Activated T-cell treated with anti-CD3 and anti-CD28 coated beads for 4 hours (primary cell): ENCODE measurements at regions not wholly inside any gene's neighbourhood (a gene's known extent, or its start where the extent isn't known, plus 50 kb on each side); places are given as distances from the start of the nearest gene placed in this dataset.

Experiments
- DNase-seq: peaks from one replicate; pipeline ENCODE4 v3.0.0-alpha.2; 2020

GRCh38 chr7:11895337-11895736 lies 63.3 kb upstream of the THSD7A start:
- no peak for DNase-seq

- no peak for DNase-seq
These were observed 64.7 kb upstream of the THSD7A start for GRCh38 chr7:11896663-11897062.

GRCh38 chr7:11899247-11899646 lies 67.2 kb upstream of the THSD7A start:
- DNase-seq, result no peak

DNA sequence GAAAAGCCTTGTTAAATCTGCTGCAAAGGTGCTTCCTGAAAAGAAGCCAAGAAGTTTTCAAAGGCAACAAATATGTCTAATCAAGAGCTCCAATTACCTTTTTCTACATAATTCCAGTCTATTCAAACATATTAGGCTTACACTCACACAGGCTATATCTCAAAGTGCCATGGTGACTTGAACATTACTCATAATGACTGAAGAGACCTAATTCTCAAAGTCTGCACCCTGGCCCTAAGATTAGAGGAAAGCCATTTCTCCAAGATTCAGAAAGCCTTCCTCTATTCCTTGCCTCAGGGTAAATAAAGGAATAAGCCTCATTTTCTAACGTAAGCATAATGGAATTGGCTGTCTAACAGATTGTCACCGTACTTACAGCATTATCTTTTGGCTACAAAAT lies 78.3 kb upstream of the THSD7A start:
- DNase-seq, result no peak

DNA sequence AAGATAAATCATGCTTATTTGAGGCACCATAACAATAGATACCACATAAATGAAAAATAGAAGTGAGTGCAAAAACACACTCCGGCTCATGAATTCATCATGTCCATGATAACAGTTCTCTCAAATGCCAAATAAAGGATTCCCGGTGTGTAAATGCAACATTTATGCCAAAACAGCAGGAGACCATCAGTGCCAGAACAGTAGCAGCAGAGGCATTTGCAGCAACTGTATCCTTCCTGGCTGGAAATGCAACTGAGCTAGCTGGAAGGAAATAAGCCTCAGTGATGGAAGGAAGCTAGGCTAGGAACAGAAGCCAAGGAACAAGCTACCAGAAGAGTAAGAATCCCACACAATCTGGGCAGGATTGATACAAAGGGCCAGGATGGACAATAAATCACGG lies 79.9 kb upstream of the THSD7A start:
- no peak for DNase-seq

- DNase-seq, result no peak
These were observed 82.6 kb upstream of the THSD7A start for GRCh38 chr7:11914645-11915044.

DNA sequence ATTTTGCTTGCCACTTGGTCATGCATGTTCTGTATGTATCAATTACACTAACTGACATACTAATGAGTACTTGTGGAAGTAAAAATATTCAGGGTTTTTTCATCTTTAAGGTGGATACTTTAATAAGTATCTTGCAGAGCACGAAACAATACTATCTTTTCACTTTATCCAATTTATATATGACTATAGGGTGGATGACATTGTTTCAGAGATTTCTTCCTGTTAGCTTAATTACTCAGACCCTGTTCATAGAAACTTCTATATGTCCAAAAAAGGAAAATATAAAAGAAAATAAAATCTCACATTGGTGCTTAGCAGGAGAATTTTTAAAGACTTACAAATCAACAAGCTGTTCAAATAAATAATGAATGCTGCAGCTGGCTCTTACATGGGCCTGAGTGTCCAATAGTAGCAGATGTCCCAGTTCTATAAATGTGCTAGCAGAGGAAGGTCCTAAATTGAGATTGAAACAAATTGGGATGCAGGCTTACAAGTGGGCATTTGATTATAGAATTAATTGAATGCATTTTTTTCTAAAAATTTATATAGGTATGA lies 91.5 kb upstream of the THSD7A start:
- no peak for DNase-seq

DNA sequence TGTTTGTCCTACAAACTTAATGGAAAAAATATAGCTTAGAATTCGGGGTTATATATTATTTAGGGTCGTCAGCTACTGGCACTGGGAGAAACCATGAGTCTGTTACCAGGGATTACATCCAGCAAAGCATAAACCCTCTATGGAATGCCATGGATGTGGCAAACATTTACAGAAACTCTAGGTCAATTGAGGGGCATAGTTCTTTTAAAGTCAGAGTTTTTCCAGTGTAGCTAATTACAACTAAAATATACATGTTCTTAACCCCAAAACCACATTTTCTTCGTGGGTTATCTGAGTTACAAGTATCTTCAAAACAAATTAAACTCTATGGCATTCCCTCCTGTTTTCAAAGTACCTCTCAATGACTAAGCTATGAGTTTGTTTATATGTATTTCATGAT lies 99.3 kb upstream of the THSD7A start:
- no peak for DNase-seq

DNA sequence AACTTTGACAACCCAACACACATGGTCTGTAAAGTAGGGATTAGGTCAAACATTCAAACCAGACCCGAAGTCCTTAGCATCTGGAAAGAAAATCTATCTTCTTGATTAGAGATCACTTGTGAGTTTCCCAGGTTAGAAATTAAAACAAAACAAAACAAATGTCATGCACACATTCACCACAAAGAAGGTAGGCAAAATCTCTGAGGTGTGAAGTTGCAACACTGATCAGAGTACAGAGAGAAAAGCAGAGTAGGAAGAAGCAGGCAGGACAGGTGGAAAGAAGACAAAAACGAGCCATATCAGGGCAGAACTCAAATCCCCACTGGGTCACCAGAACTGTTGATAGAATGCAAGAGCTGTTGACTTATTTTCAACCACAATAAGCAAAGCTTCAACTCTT lies 102.8 kb upstream of the THSD7A start:
- no peak for DNase-seq

DNA sequence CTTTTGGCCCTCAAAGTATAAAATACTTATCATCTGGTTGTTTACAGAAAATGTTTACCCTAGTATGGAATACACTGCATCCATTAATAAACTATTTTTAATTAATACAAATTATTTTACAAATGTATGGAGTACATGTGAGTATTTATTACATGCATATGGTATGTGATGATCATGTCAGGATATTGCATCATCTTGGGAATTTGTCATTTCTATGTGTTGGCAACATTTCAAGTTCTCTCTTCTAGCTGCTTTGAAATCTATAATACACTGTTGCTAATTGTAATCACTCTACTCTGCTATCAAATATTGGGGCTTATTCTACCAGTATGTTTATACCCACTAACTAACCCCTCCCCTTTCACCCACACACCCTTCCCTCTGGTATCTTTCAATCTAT lies 103.9 kb upstream of the THSD7A start:
- DNase-seq, result no peak

GRCh38 chr7:11946794-11947193 lies 114.8 kb upstream of the THSD7A start:
- no peak for DNase-seq

DNA sequence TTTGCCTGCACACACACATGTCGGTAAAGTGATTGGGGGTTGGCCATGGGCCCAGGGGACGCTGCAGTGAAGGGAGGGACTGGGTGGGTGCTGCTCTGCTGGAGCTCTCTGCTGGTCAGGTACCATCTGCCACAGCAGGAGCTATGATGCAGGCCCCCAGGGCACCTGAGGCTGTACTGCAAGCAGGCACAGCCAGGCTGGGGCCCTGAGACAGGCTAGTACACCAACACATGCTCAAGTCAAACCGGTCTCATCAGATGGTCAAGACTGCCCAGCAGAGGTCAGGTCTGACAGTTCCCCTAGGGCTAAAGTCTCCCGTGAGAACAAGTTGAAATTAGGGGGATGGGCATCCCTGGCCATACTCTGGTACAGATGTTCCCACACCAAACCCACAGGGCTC lies 118.3 kb upstream of the THSD7A start:
- no peak for DNase-seq

GRCh38 chr7:11950942-11951341 lies 118.9 kb upstream of the THSD7A start:
- no peak for DNase-seq

- DNase-seq, result no peak
These were observed 119.9 kb upstream of the THSD7A start for GRCh38 chr7:11951909-11952308.

DNA sequence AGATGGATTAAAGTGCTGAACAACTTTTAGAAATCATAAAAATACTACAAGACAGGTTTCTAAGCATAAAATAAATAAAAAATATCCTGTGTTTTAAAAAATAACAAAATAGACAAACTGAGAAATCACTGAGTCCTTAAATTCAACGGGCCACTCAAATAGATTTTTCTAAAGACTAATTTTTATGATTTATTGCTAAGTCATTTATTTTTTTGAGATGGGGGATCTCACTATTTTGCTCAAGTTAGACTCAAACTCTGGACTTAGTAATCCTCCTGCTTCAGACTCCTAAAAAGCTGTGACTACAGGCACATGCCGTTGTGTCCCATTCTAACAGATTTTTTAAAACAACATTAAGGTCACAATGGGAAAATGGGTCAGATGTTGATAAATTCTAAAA lies 121.0 kb upstream of the THSD7A start:
- DNase-seq, result no peak

- no peak for DNase-seq
These were observed 125.0 kb upstream of the THSD7A start for GRCh38 chr7:11956991-11957390.

DNA sequence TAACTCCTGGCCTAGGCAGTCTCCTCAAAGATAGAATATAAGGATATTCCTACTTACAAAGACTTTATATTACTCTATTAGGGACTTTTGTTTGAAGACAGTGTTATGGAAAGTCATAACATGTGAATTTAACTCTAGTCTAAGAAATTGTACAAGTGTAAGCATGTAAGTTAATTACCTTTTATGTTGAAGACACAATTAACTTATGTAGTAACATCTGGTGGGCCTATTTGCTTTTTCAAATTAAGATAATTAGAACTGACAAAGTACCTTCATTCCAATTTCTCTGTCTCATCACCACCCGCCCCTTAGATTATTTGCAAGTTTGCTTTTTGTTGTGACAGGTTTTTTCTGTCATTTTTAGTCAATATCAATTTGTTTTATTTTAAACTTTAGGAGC lies 126.0 kb upstream of the THSD7A start:
- DNase-seq, result no peak

DNA sequence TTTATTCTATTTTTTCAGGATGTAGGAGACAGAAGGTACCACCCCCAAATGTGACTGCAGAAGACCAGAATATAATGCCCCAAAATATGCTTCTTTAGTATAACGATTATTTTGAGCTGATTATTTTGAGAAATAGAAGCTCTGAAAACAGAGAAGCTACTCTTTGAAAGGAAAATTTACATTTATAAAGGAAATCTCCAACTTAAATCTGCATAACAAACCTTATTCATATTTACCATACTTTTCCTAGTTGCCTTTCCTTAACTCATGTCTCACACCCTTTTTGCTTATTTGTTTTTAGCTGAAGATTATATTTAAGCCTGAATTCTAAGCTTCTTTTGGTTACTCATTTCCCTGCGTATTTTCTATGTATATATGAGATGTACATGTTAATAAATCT lies 127.1 kb upstream of the THSD7A start:
- DNase-seq, result no peak

DNA sequence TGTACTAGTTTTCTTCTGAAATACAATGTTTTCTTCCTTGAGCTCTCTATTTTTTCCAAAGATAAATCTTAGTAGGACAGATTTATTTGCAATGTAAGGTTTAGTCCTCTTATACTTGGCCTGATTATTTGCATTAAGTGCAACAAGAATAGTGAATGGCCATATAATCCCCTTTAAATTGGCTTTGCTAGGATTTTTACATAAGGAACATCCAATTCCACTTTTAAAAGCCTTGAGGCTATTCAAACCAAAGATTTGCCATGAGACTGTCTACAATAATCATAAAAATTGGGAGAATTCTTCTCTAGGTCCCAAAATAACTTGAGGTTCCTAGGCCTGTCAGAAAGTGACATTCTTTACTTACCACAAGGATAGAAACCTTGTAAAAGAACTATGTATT lies 128.6 kb upstream of the THSD7A start:
- DNase-seq, result no peak

DNA sequence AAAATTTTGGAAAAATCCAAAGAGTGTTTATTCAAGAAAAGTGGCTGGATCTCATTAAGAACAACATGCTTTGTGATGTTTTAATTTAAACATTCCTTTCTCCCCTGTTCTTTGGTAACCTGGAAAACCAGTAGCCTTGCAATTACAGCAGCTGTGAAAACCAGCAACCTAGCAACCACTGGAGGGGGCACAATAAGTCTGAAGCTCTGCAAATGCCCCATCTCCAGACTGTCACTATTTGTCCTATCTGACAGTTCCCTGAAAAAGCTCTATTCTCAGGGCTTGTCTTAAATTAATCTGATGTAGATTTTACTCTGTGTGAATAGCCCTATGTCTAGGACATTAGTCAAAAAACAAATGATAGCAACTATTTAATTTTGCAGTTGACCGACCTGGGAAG lies 137.6 kb upstream of the THSD7A start:
- DNase-seq, result no peak

- DNase-seq, result no peak
These were observed 138.1 kb upstream of the THSD7A start for GRCh38 chr7:11970132-11970531.

DNA sequence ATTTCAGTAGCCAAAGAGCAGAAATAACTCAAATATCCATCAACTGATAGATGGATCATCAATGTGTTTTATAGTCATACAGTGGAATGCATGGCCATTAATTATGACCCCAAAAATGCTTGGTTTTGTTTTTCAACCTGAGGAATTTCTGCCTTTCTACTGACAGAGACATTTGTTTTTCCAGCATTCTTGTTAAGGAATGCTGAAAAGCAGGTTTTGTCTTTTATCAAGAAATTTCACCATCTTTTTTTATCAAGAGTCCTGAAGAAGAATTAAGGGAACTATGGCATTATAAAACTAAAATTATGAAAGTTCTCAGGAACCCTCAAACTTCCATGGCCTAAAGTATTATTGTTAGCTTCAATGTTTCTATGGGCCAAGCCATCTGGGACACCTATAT lies 153.4 kb upstream of the THSD7A start:
- no peak for DNase-seq

- DNase-seq, result no peak
These were observed 154.0 kb upstream of the THSD7A start for GRCh38 chr7:11985971-11986370.

GRCh38 chr7:11988186-11988585 lies 156.2 kb upstream of the THSD7A start:
- DNase-seq, result no peak

GRCh38 chr7:12002428-12002827 lies 170.4 kb upstream of the THSD7A start:
- no peak for DNase-seq

DNA sequence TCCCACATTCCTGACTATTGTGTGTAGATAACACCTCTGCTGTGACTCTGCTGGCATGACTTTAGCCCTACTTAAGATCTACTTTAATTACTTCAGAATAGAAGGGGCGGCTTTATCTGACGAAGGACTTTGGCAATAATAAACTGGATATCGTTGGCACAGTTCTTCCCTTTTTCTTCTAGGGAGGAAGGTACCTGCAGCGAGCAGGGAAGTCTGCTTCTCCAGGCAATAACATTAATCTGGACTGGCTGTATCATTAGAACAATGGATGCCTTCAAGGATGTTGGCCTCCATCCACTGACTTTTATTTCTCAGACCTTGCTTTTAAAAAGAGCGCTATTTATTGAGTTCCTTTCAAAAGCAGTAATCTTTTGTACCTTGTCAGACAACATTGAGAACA lies 172.6 kb upstream of the THSD7A start:
- no peak for DNase-seq
